ENCODE measurements at regions not wholly inside any gene's neighbourhood (a gene's known extent, or its start where the extent isn't known, plus 50 kb on each side); places are given as distances from the start of the nearest gene placed in this dataset.

- TF ChIP-seq, protein P1, sequence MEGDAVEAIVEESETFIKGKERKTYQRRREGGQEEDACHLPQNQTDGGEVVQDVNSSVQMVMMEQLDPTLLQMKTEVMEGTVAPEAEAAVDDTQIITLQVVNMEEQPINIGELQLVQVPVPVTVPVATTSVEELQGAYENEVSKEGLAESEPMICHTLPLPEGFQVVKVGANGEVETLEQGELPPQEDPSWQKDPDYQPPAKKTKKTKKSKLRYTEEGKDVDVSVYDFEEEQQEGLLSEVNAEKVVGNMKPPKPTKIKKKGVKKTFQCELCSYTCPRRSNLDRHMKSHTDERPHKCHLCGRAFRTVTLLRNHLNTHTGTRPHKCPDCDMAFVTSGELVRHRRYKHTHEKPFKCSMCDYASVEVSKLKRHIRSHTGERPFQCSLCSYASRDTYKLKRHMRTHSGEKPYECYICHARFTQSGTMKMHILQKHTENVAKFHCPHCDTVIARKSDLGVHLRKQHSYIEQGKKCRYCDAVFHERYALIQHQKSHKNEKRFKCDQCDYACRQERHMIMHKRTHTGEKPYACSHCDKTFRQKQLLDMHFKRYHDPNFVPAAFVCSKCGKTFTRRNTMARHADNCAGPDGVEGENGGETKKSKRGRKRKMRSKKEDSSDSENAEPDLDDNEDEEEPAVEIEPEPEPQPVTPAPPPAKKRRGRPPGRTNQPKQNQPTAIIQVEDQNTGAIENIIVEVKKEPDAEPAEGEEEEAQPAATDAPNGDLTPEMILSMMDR (IDR thresholded peaks at IDR 0.05; ENCODE audit: low read depth, low read length, missing control alignments) = no peak
- peak; percentile 3 for DNase-seq (ENCODE audit: low read depth)
- H3K4me3 ChIP-seq (ENCODE audit: low read depth, low read length) = no peak overlapping the region
- in situ Hi-C loops (cut with HindIII; ENCODE audit: low sequenced_read_pairs) = no loop called here
These were observed 51.1 kb upstream of the PPP1R3C start for GRCh38 chr10:91683975-91684374.

DNA sequence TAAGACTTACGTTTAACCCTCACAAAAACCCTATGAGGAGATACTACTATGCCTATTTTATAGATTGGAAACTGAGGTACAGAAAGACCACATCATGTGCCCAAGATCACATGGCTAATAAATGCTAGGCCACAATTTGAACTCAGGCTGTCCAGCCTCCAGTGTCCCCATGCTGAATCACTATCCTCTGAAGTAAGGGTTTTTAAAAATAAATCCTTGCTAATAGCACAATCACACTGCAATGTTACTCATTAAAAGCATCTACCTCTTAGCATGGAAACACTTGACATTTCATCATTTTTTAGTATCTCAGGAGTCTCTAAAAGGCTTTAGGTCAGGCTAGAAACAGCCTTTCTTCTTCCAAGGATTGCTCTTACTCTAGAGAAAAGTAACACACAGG is 50.0 kb upstream of the PPP1R3C start:
- in situ Hi-C loops (cut with HindIII; ENCODE audit: low sequenced_read_pairs) = no loop called here
- DNase-seq (ENCODE audit: low read depth) = no peak
- H3K4me3 ChIP-seq (ENCODE audit: low read depth, low read length) = no peak overlapping the region
- TF ChIP-seq, protein P1 (IDR thresholded peaks at IDR 0.05; ENCODE audit: low read depth, low read length, missing control alignments) = no peak
